GM12878 (cell line): ENCODE measurements at regions not wholly inside any gene's neighbourhood (a gene's known extent, or its start where the extent isn't known, plus 50 kb on each side); places are given as distances from the start of the nearest gene placed in this dataset.

Experiments
- ATAC-seq: fragments of 200-7000 bp; cut with Tn5 transposase; 3 replicates; pipeline ENCODE4 v1.9.1; 2020; ENCODE audit warnings: mild to moderate bottlenecking, moderate library complexity
- BruUV-seq: library from RNA; stranded (reverse); fragments of 400-500 nt; replicated peaks from 2 replicates; lab custom pipeline; 2021; lab: Mats Ljungman, UMichigan
- CTCF ChIA-PET: fragments of 300-600 bp; sonication (Branson Sonifier 250); formaldehyde crosslinking; extraction: SDS; loops from one replicate; lab custom pipeline; 2021; ENCODE audit warnings: inconsistent platforms; lab: Yijun Ruan, JAX
- POLR2A ChIA-PET: fragments of 350-600 bp; formaldehyde crosslinking; extraction: SDS; loops from one replicate; lab custom pipeline; 2021; ENCODE audit warnings: inconsistent platforms; lab: Charles Lee
- RAD21 ChIA-PET: fragments of 300-600 bp; sonication (Branson Sonifier 250); formaldehyde crosslinking; loops from one replicate; lab custom pipeline; 2023; ENCODE audit warnings: antibody characterized with exemption; ENCODE audit not compliant: unreplicated experiment; lab: Charles Lee
- SMC1A ChIA-PET: fragments of 300-600 bp; sonication (Branson Sonifier 250); formaldehyde crosslinking; loops from one replicate; lab custom pipeline; 2023; ENCODE audit not compliant: unreplicated experiment, uncharacterized antibody; lab: Charles Lee
- DNase-seq: peaks from one replicate; pipeline ENCODE4 v3.0.0-alpha.2; 2011; ENCODE audit warnings: low read depth, low spot score
- FAIRE-seq: peaks from 3 replicates; lab custom pipeline; 2011; peaks lifted over from hg19 to GRCh38; lab: Jason Lieb, UNC
- H2AFZ ChIP-seq: 2 replicates; pipeline ENCODE4 v1.6.0; 2011; ENCODE audit warnings: low read depth, low read length, control low read depth; ENCODE audit not compliant: control insufficient read depth
- H3K27ac ChIP-seq: 2 replicates; pipeline ENCODE4 v1.5.1; 2011; ENCODE audit warnings: control low read depth; ENCODE audit not compliant: control insufficient read depth, insufficient read depth
- H3K27me3 ChIP-seq, 2 experiments: replicated peaks in 1 of 2; 2 replicates each; pipeline versions ENCODE4 v1.6.0 to v1.6.1; 2011; ENCODE audit warnings: low read length in 1 of 2; ENCODE audit not compliant: control insufficient read depth in 2 of 2, insufficient read depth in 2 of 2
- H3K36me3 ChIP-seq, 2 experiments: 2 replicates each; pipeline ENCODE4 v1.5.1; 2011; ENCODE audit warnings: low read length in 1 of 2; ENCODE audit not compliant: control insufficient read depth in 2 of 2, insufficient read depth in 2 of 2
- H3K4me1 ChIP-seq: 2 replicates; pipeline ENCODE4 v1.6.1; 2011; ENCODE audit warnings: mild to moderate bottlenecking, low read length, moderate library complexity, mixed read lengths; ENCODE audit not compliant: control insufficient read depth, insufficient read depth
- H3K4me2 ChIP-seq: 2 replicates; pipeline ENCODE4 v1.6.0; 2011; ENCODE audit warnings: control low read depth; ENCODE audit not compliant: control insufficient read depth, insufficient read depth
- H3K4me3 ChIP-seq: fragments of 200-600 bp; sonication (generic); 2 replicates; pipeline ENCODE4 v1.5.1; 2016
- H3K79me2 ChIP-seq: 2 replicates; pipeline ENCODE4 v1.6.0; 2011; ENCODE audit warnings: low read length; ENCODE audit not compliant: control insufficient read depth, insufficient read depth
- H3K9ac ChIP-seq: 2 replicates; pipeline ENCODE4 v1.8.0; 2011; ENCODE audit warnings: low read length, control low read depth, mixed read lengths; ENCODE audit not compliant: control insufficient read depth, insufficient read depth
- H3K9me3 ChIP-seq: replicated peaks from 3 replicates; pipeline ENCODE4 v1.5.1; 2011; ENCODE audit warnings: mild to moderate bottlenecking, low read length; ENCODE audit not compliant: control insufficient read depth, insufficient read depth
- H4K20me1 ChIP-seq: 2 replicates; pipeline ENCODE4 v1.6.0; 2011; ENCODE audit not compliant: control insufficient read depth, insufficient read depth
- ATF2 ChIP-seq: IDR thresholded peaks from 2 replicates; pipeline ENCODE4 v1.6.1; 2012; ENCODE audit warnings: low read length, inconsistent platforms
- GATAD2B ChIP-seq: fragments of 450-650 bp; conservative IDR thresholded peaks from 2 replicates; pipeline ENCODE4 v1.6.1; 2017; ENCODE audit warnings: low read depth, mild to moderate bottlenecking, moderate library complexity
- POU2F2 ChIP-seq: IDR thresholded peaks from 3 replicates; pipeline ENCODE4 v1.6.1; 2011; ENCODE audit warnings: low read depth, mild to moderate bottlenecking, low read length, borderline replicate concordance
- RELB ChIP-seq: fragments of 450-650 bp; IDR thresholded peaks from 2 replicates; pipeline ENCODE4 v1.6.1; 2017; ENCODE audit warnings: low read depth, mild to moderate bottlenecking, moderate library complexity
- SIN3A ChIP-seq: IDR thresholded peaks from 2 replicates; pipeline ENCODE4 v1.6.1; 2012; ENCODE audit warnings: low read depth, low read length, improper control_type of control experiment
- SPI1 ChIP-seq: IDR thresholded peaks from 2 replicates; pipeline ENCODE4 v1.6.1; 2011; ENCODE audit warnings: low read depth, mild to moderate bottlenecking, low read length, moderate library complexity, borderline replicate concordance; ENCODE audit not compliant: insufficient read depth
- ZBTB33 ChIP-seq: fragments of 450-650 bp; IDR thresholded peaks from 2 replicates; pipeline ENCODE4 v1.6.1; 2017; ENCODE audit warnings: mild to moderate bottlenecking
- WGBS: methylation state at CpG from one replicate; pipeline ENCODE4 v1.1.6; 2016; ENCODE audit warnings: low lambda C conversion rate; ENCODE audit not compliant: insufficient replicate concordance, insufficient coverage; ENCODE audit errors: missing lambda C conversion rate; 5-methylcytosine and 5-hydroxymethylcytosine counted together
- in situ Hi-C: fragments of 300-500 bp; cut with MboI; formaldehyde crosslinking; loops from 9 replicates; pipeline ENCODE4 v1.14.3; 2018; ENCODE audit warnings: mixed read lengths
- intact Hi-C: fragments of 100-400 bp; cut with micrococcal nuclease; formaldehyde crosslinking; loops from one replicate; pipeline ENCODE4 v1.14.2; 2022; ENCODE audit not compliant: unreplicated experiment

- no peak for DNase-seq
- in situ Hi-C loops (no loop called here), intact Hi-C loops (no loop called here)
- no peaks in the 10 kb centered on the region for H3K36me3 ChIP-seq
- no peaks in the 10 kb centered on the region for H3K4me1 ChIP-seq
- no peaks in the 10 kb centered on the region for H3K27me3 ChIP-seq
- FAIRE-seq = no peak
- ChIA-PET SMC1A (no interaction called here), POLR2A (no interaction called here), RAD21 (no interaction called here), CTCF (no interaction called here)
- no peak overlapping the region for H3K4me3 ChIP-seq
- no peak overlapping the region for H3K4me2 ChIP-seq
- H3K79me2 ChIP-seq = no peaks in the 10 kb centered on the region
- H3K9ac ChIP-seq = no peak overlapping the region
- no peak for TF ChIP-seq ATF2
- no peak for TF ChIP-seq SIN3A
- no peak for TF ChIP-seq POU2F2
- no peak for TF ChIP-seq SPI1
- no peak for TF ChIP-seq ZBTB33
- TF ChIP-seq GATAD2B = no peak
- TF ChIP-seq RELB = no peak
- no peak overlapping the region for H2AFZ ChIP-seq
- 0% methylated on average over 2 of the region's 2 CpGs for WGBS
- ATAC-seq = no peak
- BruUV-seq = no TSS peak
- no peaks in the 10 kb centered on the region for H3K9me3 ChIP-seq
- H3K27ac ChIP-seq = no peak overlapping the region
- H4K20me1 ChIP-seq = no peaks in the 10 kb centered on the region
These were observed 54.8 kb upstream of the TFAP2D start for GRCh38 chr6:50658561-50658960.
